ENCODE measurements at regions not wholly inside any gene's neighbourhood (a gene's known extent, or its start where the extent isn't known, plus 50 kb on each side); places are given as distances from the start of the nearest gene placed in this dataset.
"Not testable (repeated sequence)": the region's sequence is repeated elsewhere in the genome, so short reads cannot be mapped to it uniquely, and the experiment has no call there.

- no peak for DNase-seq (ENCODE audit: low read depth in 2 of 2)
Observed at GRCh38 chr3:110391640-110392395, 679.8 kb upstream of the NECTIN3 start.

DNA sequence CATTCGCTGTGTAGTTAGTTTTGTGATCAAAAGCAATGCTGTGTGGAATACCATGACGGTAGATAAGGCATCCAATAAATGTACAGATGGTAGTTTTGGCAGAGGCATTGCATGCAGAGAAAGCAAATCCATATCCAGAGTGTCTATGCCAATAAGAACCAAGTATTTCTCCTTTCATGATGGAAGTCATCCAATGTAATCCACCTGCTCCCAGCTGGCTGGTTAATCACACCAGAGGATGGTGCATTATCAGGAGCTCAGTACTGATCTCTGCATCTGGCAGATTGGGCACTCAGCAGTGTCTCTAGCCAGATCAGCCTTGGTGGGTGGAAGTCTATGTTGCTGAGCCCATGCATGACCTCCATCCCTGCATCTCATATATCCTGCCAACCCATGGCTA, 677.7 kb upstream of the NECTIN3 start:
- no peak for DNase-seq (ENCODE audit: low read depth in 2 of 2)

- DNase-seq (ENCODE audit: low read depth in 2 of 2) = no peak
Observed at GRCh38 chr3:110397115-110397514, 674.5 kb upstream of the NECTIN3 start.

- DNase-seq (ENCODE audit: low read depth in 2 of 2) = no peak
Observed at GRCh38 chr3:110400315-110400714, 671.3 kb upstream of the NECTIN3 start.

DNA sequence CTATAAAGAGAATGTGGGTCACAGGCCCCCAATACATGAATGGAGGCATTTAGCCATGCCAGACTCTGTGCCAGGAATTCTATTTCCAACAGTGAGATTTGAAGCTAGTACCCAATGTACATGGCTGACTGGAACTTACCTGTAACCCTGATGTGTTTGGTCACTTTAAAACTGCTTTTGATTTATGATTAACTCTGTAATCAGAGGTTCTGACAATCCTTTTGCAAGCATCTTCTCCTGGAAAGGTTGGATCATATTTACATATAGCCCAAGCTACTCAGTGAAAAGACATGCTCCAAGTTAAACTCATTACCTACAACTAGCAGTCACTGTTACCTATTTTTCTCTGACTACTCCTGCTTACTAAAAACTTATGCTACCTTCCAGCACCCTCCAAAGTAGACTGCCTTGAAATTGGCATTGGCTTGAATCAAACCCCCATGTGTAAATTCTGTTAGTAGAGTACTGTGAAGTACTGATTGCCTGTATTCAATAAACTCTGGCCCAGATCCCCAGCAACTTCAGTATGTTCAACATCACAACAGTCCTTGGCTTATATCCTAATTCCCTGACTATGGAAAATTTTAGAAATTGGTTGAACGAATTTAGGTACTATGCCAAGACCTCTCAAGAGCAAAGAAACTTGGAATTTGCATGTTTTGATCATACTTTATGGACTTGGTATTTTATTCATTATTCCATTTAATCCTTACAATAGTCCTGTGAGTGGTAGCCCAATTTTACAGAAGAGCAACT, 665.6 kb upstream of the NECTIN3 start:
- DNase-seq (ENCODE audit: low read depth in 2 of 2) = no peak

GRCh38 chr3:110413266-110413665, 658.4 kb upstream of the NECTIN3 start:
- DNase-seq (ENCODE audit: low read depth in 2 of 2) = no peak

DNA sequence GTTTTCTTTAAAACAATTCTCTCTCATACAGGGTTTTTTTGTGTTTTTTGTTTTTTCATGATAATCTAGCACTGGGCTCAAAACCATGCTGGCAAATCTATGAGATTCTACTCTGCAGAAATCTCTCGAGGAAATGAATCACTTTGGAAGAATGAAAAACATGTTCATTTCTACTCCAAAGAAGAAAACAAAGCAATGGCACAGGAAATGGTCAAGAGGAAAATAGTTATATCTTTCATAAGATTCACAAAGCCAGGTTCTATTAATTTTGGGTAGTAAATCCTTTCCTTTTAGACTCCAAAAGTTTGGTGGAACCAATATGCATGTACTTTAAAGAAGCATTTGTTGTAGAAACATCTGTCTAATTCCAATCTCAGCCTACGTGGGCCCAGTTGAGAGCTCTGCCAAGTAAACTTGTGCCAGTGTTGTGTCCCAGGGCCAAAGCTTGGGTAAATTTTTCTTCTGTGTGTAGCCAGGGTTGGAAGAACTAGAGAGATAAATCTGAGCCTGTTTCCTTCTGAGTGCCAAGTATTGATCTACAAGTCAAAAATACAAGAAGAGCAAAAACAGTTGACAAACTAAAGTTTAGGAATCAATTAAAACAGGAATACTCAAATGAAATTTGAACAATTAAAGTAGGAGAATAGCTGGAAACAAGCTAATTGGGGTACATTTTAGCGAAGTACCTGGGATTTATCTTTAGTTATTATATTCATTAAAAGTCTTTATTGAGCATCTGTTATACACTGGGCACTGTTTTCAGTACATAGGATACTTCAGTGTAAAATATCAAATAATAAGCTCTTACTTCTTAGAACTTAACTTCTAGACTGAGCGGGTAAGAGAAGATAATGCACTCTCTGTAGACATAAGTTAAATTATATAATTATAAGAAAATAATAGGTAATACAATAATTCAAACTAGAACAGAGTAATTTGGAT, 657.5 kb upstream of the NECTIN3 start:
- DNase-seq (ENCODE audit: low read depth in 2 of 2) = no peak

- no peak for DNase-seq (ENCODE audit: low read depth in 2 of 2)
Observed at GRCh38 chr3:110414855-110415254, 656.8 kb upstream of the NECTIN3 start.

DNA sequence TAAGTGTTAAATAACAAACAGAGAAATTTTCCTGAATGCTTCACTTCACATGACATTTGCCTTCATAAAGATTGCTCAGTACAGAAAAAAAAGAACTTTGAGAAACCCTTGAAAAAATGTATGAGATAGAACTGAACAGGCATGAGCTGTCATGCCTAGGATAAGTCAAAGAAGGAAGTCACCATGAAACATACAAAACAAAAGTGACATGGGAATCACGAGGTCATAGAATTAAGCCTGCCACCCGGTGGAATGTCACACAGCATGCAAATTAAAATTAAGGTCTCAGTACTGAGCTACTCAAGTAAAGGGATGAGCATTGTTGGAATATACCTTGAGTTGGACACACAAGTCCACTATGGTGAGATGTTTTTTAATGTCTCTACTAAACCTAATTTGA, 652.5 kb upstream of the NECTIN3 start:
- no peak for DNase-seq (ENCODE audit: low read depth in 2 of 2)

DNA sequence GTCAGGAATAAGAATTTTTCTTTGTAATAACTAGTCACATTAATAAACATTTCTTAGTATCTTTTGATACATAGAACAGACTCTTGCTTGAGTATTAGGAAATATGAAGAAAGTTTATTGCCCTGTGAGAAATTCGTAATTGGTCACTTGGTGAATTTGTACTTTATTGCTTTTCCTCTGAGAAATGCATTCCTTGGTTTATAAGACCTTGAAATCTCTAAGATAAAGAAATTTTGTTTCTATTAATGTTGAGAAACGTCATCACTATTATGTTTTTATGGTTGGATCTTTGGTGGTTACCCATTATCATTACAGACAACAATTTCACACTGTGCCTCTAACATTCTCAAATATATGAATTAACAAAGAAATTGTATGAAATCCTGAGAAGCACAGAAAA, 652.0 kb upstream of the NECTIN3 start:
- no peak for DNase-seq (ENCODE audit: low read depth in 2 of 2)

DNA sequence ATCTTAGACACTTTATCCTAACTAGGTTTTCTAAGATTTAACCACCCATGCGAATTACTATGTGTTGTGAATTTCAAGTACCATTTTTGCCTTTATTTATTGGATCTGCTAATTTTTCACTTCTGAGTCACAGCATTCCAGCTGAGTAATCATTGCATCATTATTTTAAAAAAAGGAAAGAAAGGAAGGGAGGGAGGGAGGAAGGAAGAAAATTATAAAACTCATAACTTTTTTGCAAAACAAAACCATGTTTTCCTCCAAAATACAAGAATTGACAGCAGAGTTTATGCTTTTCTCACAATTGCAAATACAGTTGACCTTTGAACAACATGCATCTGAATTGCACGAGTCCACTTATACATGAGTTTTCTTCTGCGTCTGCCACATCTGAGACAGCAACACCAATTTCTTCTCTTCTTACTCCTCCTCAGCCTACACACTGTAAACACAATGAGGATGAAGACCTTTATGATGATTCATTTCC, 651.4 kb upstream of the NECTIN3 start:
- no peak for DNase-seq (ENCODE audit: low read depth in 2 of 2)

DNA sequence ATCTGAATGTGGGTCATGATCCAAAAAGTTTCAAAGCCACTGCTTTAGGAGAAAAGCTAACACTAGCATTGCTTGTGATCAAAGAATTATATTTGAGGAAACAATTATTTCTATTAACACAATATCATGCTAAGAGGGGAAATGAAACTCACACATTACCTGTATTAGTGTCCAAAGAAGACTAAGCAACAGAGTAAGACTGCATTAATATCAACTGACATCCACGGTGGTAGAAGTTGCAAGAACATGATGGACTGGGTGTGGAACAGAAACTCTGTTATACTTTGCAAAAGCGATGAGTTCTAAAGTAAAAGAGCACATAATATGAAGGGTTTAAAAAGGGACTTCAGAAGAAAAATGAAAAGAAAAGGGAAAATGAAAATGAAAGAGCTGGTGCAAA, 648.3 kb upstream of the NECTIN3 start:
- DNase-seq (ENCODE audit: low read depth in 2 of 2) = no peak

DNA sequence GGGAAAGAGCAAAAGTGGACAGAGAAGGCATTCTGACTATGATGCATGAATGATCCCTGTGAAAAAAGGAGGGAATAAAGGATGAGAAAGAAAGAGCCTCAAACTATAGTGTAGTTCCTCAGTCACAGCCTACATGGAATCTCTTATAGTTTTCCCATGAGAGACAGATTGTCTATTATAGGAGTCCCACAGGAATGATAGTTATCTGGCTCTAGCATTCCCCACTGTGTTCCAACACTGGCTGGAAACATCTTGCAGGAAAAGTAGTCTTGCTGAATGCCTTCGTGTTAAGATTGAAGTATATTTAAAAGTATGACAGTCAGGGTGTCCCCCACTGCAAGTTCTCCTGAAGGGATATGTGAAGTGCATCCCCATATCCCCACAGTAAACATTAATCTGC, 641.5 kb upstream of the NECTIN3 start:
- no peak for DNase-seq (ENCODE audit: low read depth in 2 of 2)

GRCh38 chr3:110436209-110436608, 635.4 kb upstream of the NECTIN3 start:
- DNase-seq (ENCODE audit: low read depth in 2 of 2) = no peak

- not testable (repeated sequence) for DNase-seq (ENCODE audit: low read depth in 2 of 2)
Observed at GRCh38 chr3:110440066-110440653, 631.5 kb upstream of the NECTIN3 start.

- DNase-seq (ENCODE audit: low read depth in 2 of 2) = no peak
Observed at GRCh38 chr3:110454066-110454465, 617.5 kb upstream of the NECTIN3 start.

DNA sequence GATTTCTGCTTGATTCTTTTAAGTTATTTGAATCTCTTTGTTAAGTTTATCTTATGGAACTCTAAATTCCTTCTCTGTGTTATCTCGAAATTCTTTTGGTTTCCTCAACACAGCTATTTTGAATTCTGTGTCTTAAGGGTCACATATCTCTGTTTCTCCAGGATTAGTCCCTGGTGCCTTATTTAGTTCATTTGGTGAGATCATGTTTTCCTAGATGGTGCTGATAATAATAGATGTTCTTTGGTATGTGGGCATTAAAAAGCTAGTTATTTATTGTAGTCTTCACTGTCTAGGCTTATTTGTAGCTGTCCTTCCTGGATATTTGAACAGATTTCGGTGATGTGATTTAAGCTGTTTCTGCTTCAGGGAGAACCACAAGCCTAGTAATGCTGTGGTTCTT, 615.6 kb upstream of the NECTIN3 start:
- no peak for DNase-seq (ENCODE audit: low read depth in 2 of 2)

DNA sequence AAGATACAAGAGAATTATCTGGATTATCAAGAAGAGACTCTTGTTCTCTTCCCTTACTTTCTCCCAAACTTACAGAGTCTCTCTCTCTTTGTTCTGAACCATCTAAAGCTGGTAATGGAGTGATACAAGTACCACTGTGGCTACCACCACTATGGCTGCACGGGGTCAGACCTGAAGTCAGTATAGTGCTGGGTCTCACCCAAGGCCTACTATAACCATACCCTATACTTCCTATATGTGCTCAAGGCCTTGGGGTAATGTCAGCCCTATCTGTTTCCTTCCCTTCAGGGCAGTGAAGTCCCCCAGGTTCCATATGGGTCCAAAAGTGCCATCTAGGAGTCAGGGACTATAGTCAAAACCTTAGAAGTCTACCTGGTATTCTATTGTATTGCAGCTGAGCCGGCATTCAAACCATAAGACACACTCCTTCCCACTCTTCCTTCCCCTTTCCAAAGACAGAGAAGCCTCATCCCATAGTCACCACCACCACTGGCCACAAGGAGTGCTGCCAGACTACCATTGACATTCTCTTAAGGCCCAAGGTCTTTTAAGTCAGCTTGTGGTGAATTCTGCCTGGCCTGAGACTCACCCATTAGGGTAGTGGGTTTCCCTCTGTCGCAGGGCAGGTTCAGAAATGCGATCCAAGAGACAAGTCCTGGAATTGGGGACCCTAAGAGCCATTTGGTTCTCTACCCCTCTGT, 615.0 kb upstream of the NECTIN3 start:
- DNase-seq (ENCODE audit: low read depth in 2 of 2) = no peak

DNA sequence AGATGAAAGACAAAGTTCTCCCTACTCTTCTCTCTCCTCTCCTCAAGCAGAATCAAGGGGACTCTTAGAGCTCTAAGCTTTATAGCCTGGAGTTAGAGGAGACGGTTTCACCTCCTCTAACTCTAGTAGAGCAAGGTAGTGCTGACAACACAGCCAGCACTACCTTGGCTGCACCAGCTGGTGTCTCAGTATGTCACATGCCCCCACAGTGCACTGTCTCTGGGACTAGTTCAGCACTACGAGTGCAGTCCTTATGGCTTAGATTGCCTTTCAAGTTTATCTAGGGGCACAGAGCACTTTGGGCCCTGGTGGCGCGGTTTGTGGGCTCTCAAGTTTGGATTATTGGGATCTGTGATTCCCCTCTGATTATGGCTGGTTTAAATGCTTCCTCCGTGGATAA, 614.1 kb upstream of the NECTIN3 start:
- no peak for DNase-seq (ENCODE audit: low read depth in 2 of 2)

DNA sequence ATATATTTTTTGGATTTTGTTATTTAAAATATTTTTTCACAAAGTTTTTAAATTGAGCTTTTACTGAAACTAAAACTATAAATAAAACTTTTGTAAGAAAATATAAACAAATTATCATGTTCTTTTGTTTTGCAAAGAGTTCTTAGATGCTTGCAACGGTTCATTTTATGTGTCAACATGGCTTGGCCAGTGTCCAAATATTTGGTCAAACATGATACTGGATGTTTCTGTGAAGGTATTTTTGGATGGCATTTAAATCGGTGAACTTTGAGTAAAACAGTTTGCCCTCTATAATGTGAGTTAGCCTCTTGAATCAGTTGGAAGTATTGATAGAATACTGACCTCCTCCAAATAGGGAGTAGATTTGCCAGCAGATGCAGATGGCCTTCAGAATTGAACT, 612.6 kb upstream of the NECTIN3 start:
- DNase-seq (ENCODE audit: low read depth in 2 of 2) = no peak

DNA sequence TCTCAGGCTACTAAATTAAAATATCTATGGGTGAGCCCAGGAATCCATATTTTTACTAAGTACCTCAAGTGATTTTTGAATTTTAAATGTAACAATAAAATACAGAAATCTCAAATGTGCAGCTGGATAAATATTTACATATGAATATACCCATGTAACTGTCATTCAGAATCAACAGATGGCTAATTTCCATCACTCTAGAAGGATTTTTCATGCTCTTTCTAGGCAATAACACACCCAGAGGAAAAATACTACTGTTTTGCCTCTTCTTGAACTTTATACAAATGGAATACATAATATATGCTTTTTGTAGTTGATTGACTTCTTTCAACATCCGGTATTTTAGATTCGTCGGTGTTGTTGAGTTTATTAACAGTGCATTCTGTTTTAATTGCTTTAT, 601.3 kb upstream of the NECTIN3 start:
- no peak for DNase-seq (ENCODE audit: low read depth in 2 of 2)

All from stimulated activated CD4-positive, alpha-beta T cell treated with anti-CD3 and anti-CD28 coated beads, Interleukin-15, amount 100 ng/mL, for 48 hours (primary cell).